ENCODE measurements at regions not wholly inside any gene's neighbourhood (a gene's known extent, or its start where the extent isn't known, plus 50 kb on each side); places are given as distances from the start of the nearest gene placed in this dataset.

GRCh38 chr5:75002271-75002670 is 50.1 kb downstream of the GCNT4 start:
- TF ChIP-seq FOXM1 (IDR thresholded peaks at IDR 0.05; ENCODE audit: borderline replicate concordance) (no peak), FOXK2 (IDR thresholded peaks at IDR 0.05) (no peak), NFRKB (IDR thresholded peaks at IDR 0.05) (no peak), L3MBTL2 (conservative IDR thresholded peaks at IDR 0.05) (no peak), ZNF384 (IDR thresholded peaks at IDR 0.05) (no peak), PKNOX1 (IDR thresholded peaks at IDR 0.05) (no peak), TARDBP (IDR thresholded peaks at IDR 0.05) (no peak), HDGF (IDR thresholded peaks at IDR 0.05; ENCODE audit: borderline replicate concordance) (no peak), SP1 (IDR thresholded peaks at IDR 0.05) (no peak), LEF1 (IDR thresholded peaks at IDR 0.05; ENCODE audit: borderline replicate concordance) (no peak), CTBP1 (IDR thresholded peaks at IDR 0.05; ENCODE audit: borderline replicate concordance) (no peak), FOXA1 (IDR thresholded peaks at IDR 0.05) (no peak), SUZ12 (IDR thresholded peaks at IDR 0.05) (no peak)
- ChIA-PET CTCF (no interaction called here), POLR2A (no interaction called here)
- no peak for DNase-seq (ENCODE audit: extremely low spot score)

- DNase-seq (ENCODE audit: extremely low spot score): no peak
- ChIA-PET CTCF (no interaction called here), POLR2A (no interaction called here)
- no peak for TF ChIP-seq FOXM1 (IDR thresholded peaks at IDR 0.05; ENCODE audit: borderline replicate concordance)
- no peak for TF ChIP-seq FOXA1 (IDR thresholded peaks at IDR 0.05)
- no peak for TF ChIP-seq SP1 (IDR thresholded peaks at IDR 0.05)
- TF ChIP-seq LEF1 (IDR thresholded peaks at IDR 0.05; ENCODE audit: borderline replicate concordance): no peak
- TF ChIP-seq NFRKB (IDR thresholded peaks at IDR 0.05): no peak
- no peak for TF ChIP-seq CTBP1 (IDR thresholded peaks at IDR 0.05; ENCODE audit: borderline replicate concordance)
- TF ChIP-seq ARNT (IDR thresholded peaks at IDR 0.05): no peak
- TF ChIP-seq SUZ12 (IDR thresholded peaks at IDR 0.05): no peak
- TF ChIP-seq TARDBP (IDR thresholded peaks at IDR 0.05): no peak
- no peak for TF ChIP-seq L3MBTL2 (conservative IDR thresholded peaks at IDR 0.05)
Measured at GRCh38 chr5:74995926-74996325, 56.4 kb downstream of the GCNT4 start.

GRCh38 chr5:74994826-74995225 is 57.5 kb downstream of the GCNT4 start:
- ChIA-PET POLR2A (no interaction called here), CTCF (no interaction called here)
- no peak for DNase-seq (ENCODE audit: extremely low spot score)
- TF ChIP-seq HDGF (IDR thresholded peaks at IDR 0.05; ENCODE audit: borderline replicate concordance) (no peak), LEF1 (IDR thresholded peaks at IDR 0.05; ENCODE audit: borderline replicate concordance) (no peak), BHLHE40 (IDR thresholded peaks at IDR 0.05; ENCODE audit: borderline replicate concordance) (no peak), SUZ12 (IDR thresholded peaks at IDR 0.05) (no peak), FOXK2 (IDR thresholded peaks at IDR 0.05) (no peak), NFRKB (IDR thresholded peaks at IDR 0.05) (no peak), SP1 (IDR thresholded peaks at IDR 0.05) (no peak), FOXM1 (IDR thresholded peaks at IDR 0.05; ENCODE audit: borderline replicate concordance) (no peak), ELF4 (IDR thresholded peaks at IDR 0.05) (no peak), ZNF384 (IDR thresholded peaks at IDR 0.05) (no peak), L3MBTL2 (conservative IDR thresholded peaks at IDR 0.05) (no peak), TARDBP (IDR thresholded peaks at IDR 0.05) (no peak), ARNT (IDR thresholded peaks at IDR 0.05) (no peak), PKNOX1 (IDR thresholded peaks at IDR 0.05) (no peak), CTBP1 (IDR thresholded peaks at IDR 0.05; ENCODE audit: borderline replicate concordance) (no peak), FOXA1 (IDR thresholded peaks at IDR 0.05) (no peak)

- no peak for TF ChIP-seq NFRKB (IDR thresholded peaks at IDR 0.05)
- no peak for TF ChIP-seq ARNT (IDR thresholded peaks at IDR 0.05)
- no peak for TF ChIP-seq PKNOX1 (IDR thresholded peaks at IDR 0.05)
- no peak for TF ChIP-seq TARDBP (IDR thresholded peaks at IDR 0.05)
- TF ChIP-seq FOXK2 (IDR thresholded peaks at IDR 0.05): no peak
- no peak for TF ChIP-seq LEF1 (IDR thresholded peaks at IDR 0.05; ENCODE audit: borderline replicate concordance)
- TF ChIP-seq ZNF384 (IDR thresholded peaks at IDR 0.05): no peak
- no peak for TF ChIP-seq BHLHE40 (IDR thresholded peaks at IDR 0.05; ENCODE audit: borderline replicate concordance)
- no peak for TF ChIP-seq SP1 (IDR thresholded peaks at IDR 0.05)
- TF ChIP-seq ELF4 (IDR thresholded peaks at IDR 0.05): no peak
- no peak for TF ChIP-seq L3MBTL2 (conservative IDR thresholded peaks at IDR 0.05)
- no peak for TF ChIP-seq HDGF (IDR thresholded peaks at IDR 0.05; ENCODE audit: borderline replicate concordance)
- no peak for TF ChIP-seq SUZ12 (IDR thresholded peaks at IDR 0.05)
- TF ChIP-seq FOXM1 (IDR thresholded peaks at IDR 0.05; ENCODE audit: borderline replicate concordance): no peak
- no peak for TF ChIP-seq FOXA1 (IDR thresholded peaks at IDR 0.05)
- TF ChIP-seq CTBP1 (IDR thresholded peaks at IDR 0.05; ENCODE audit: borderline replicate concordance): no peak
- ChIA-PET POLR2A (no interaction called here), CTCF (interaction anchor here (0.6 kb wide), 1 partner anchor 242 kb away, joined by 3 read pairs; no protein-coding TSS in a partner anchor)
- no peak for DNase-seq (ENCODE audit: extremely low spot score)
Measured at GRCh38 chr5:74993743-74994142, 58.6 kb downstream of the GCNT4 start.

GRCh38 chr5:74992791-74993190 is 59.6 kb downstream of the GCNT4 start:
- CTCF ChIA-PET: no interaction called here
- TF ChIP-seq FOXA1 (IDR thresholded peaks at IDR 0.05): no peak
- no peak for TF ChIP-seq FOXM1 (IDR thresholded peaks at IDR 0.05; ENCODE audit: borderline replicate concordance)
- TF ChIP-seq HDGF (IDR thresholded peaks at IDR 0.05; ENCODE audit: borderline replicate concordance): no peak
- no peak for TF ChIP-seq SUZ12 (IDR thresholded peaks at IDR 0.05)
- no peak for TF ChIP-seq ELF4 (IDR thresholded peaks at IDR 0.05)
- TF ChIP-seq CTBP1 (IDR thresholded peaks at IDR 0.05; ENCODE audit: borderline replicate concordance): no peak
- no peak for TF ChIP-seq ZNF384 (IDR thresholded peaks at IDR 0.05)
- TF ChIP-seq SP1 (IDR thresholded peaks at IDR 0.05): no peak
- no peak for TF ChIP-seq BHLHE40 (IDR thresholded peaks at IDR 0.05; ENCODE audit: borderline replicate concordance)
- no peak for TF ChIP-seq PKNOX1 (IDR thresholded peaks at IDR 0.05)
- no peak for TF ChIP-seq TARDBP (IDR thresholded peaks at IDR 0.05)
- TF ChIP-seq FOXK2 (IDR thresholded peaks at IDR 0.05): no peak
- no peak for TF ChIP-seq ARNT (IDR thresholded peaks at IDR 0.05)
- TF ChIP-seq LEF1 (IDR thresholded peaks at IDR 0.05; ENCODE audit: borderline replicate concordance): no peak
- no peak for TF ChIP-seq L3MBTL2 (conservative IDR thresholded peaks at IDR 0.05)
- no peak for TF ChIP-seq NFRKB (IDR thresholded peaks at IDR 0.05)
- POLR2A ChIA-PET: no interaction called here

More at GRCh38 chr5:74992791-74993190, 59.6 kb downstream of the GCNT4 start:
- DNase-seq (ENCODE audit: extremely low spot score): no peak
